Thoracic aorta (tissue), 2 donors: ENCODE measurements at regions not wholly inside any gene's neighbourhood (a gene's known extent, or its start where the extent isn't known, plus 50 kb on each side); places are given as distances from the start of the nearest gene placed in this dataset.

Experiments used
- ATAC-seq: fragments of 150-250 bp; one replicate; pipeline ENCODE4 v1.8.0; 2017; ENCODE audit warnings: low read depth; ENCODE audit not compliant: insufficient number of reproducible peaks, low FRiP score
- DNase-seq: peaks from one replicate; pipeline ENCODE4 v3.0.0-alpha.2; 2020; ENCODE audit warnings: low spot score
- H3K27ac ChIP-seq, 2 donors: fragments of 200-600 bp; sonication (generic); 1 replicate in 1 of 2; 2 replicates in 1 of 2; pipeline ENCODE4 v1.5.1; 2016; ENCODE audit warnings: mild to moderate bottlenecking in 2 of 2, moderate library complexity in 2 of 2
- H3K27me3 ChIP-seq: fragments of 200-600 bp; sonication (generic); replicated peaks from 2 replicates; pipeline ENCODE4 v1.6.0; 2016; ENCODE audit warnings: mild to moderate bottlenecking; ENCODE audit not compliant: insufficient read depth
- H3K36me3 ChIP-seq: fragments of 200-600 bp; sonication (generic); one replicate; pipeline ENCODE4 v1.5.1; 2016
- H3K4me1 ChIP-seq, 2 donors: fragments of 200-600 bp; sonication (generic); 1 replicate in 1 of 2; 2 replicates in 1 of 2; pipeline versions ENCODE4 v1.5.1 to v1.6.0; 2016; ENCODE audit warnings: low read depth in 2 of 2, mild to moderate bottlenecking in 1 of 2; ENCODE audit not compliant: control insufficient read depth in 1 of 2
- H3K4me3 ChIP-seq: fragments of 200-600 bp; sonication (generic); 2 replicates; pipeline ENCODE4 v1.5.1; 2016; ENCODE audit warnings: mild to moderate bottlenecking
- H3K9me3 ChIP-seq: fragments of 200-600 bp; sonication (generic); 2 replicates; pipeline ENCODE4 v1.5.1; 2016
- TF ChIP-seq, protein P1 (sequence below): fragments of 200-600 bp; sonication (generic); IDR thresholded peaks from one replicate; pipeline ENCODE4 v1.5.1; 2019; ENCODE audit warnings: antibody characterized with exemption

DNA sequence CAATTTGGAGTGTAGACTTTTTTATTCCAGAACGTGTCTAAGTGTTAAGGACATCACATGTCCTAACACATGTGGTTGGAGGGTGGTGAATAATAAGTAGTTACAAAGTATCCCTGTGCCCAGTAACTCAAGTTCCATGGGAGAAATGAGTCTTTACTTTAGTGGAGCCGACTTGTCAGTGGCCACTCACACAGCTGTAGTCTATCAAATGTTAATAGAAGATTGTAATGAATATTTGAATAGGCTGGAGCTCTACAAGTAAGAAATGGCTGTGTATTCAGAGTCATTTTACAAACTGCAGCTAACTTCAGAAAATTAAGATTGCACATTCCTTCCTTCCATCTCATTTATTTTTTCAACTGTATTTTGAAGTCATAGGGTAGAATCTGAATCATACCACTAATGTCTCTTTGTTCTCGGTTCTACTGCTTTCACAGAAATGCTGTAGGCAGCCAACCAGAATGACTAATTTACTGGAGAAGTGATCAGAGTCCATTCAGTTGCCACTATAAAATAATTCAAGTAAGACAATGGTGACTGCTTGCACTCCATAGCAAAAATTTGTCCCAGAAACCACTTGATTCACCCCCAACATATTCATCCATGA is 394.8 kb downstream of the NR2F1-AS1 start:
- no peak for ATAC-seq
- H3K9me3 ChIP-seq = no peaks in the 10 kb centered on the region

DNA sequence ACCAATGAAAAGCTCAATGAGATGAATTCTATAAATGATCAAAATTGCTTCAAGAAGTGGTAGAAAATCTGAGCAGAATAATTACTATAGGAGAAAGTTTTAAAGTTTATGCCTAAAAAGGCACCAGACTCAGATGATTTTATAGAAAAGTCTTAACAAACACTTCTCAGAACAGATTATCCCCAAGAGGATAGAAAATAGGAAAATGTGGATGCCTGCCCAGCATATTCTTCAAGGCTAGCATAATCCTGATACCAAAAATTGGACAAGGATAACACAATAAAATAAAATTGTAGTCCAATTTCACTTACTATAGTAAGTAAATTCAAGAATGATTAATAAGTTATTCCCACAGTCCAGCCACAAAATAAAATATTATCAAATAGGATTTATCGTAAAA is 397.0 kb downstream of the NR2F1-AS1 start:
- no peak for ATAC-seq
- H3K27ac ChIP-seq = no peak overlapping the region
- TF ChIP-seq, protein P1, sequence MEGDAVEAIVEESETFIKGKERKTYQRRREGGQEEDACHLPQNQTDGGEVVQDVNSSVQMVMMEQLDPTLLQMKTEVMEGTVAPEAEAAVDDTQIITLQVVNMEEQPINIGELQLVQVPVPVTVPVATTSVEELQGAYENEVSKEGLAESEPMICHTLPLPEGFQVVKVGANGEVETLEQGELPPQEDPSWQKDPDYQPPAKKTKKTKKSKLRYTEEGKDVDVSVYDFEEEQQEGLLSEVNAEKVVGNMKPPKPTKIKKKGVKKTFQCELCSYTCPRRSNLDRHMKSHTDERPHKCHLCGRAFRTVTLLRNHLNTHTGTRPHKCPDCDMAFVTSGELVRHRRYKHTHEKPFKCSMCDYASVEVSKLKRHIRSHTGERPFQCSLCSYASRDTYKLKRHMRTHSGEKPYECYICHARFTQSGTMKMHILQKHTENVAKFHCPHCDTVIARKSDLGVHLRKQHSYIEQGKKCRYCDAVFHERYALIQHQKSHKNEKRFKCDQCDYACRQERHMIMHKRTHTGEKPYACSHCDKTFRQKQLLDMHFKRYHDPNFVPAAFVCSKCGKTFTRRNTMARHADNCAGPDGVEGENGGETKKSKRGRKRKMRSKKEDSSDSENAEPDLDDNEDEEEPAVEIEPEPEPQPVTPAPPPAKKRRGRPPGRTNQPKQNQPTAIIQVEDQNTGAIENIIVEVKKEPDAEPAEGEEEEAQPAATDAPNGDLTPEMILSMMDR = no peak
- DNase-seq = no peak
- no peaks in the 10 kb centered on the region for H3K36me3 ChIP-seq
- H3K4me1 ChIP-seq = no peaks in the 10 kb centered on the region
- no peaks in the 10 kb centered on the region for H3K9me3 ChIP-seq
- no peak overlapping the region for H3K4me3 ChIP-seq
- no peaks in the 10 kb centered on the region for H3K27me3 ChIP-seq

More for the DNA sequence above, 394.8 kb downstream of the NR2F1-AS1 start:
- Histone ChIP-seq H3K36me3 (no peaks in the 10 kb centered on the region), H3K27ac (no peak overlapping the region), H3K4me1 (no peaks in the 10 kb centered on the region), H3K27me3 (no peaks in the 10 kb centered on the region), H3K4me3 (no peak overlapping the region)
- DNase-seq = no peak
- TF ChIP-seq, protein P1 = no peak

- TF ChIP-seq, protein P1 = no peak
- no peak for ATAC-seq
- H3K4me3 ChIP-seq = no peak overlapping the region
- no peaks in the 10 kb centered on the region for H3K4me1 ChIP-seq
- no peaks in the 10 kb centered on the region for H3K27me3 ChIP-seq
- no peaks in the 10 kb centered on the region for H3K9me3 ChIP-seq
- H3K36me3 ChIP-seq = no peaks in the 10 kb centered on the region
- no peak overlapping the region for H3K27ac ChIP-seq
- no peak for DNase-seq
These were observed 401.6 kb downstream of the NR2F1-AS1 start for GRCh38 chr5:93179466-93179865.

GRCh38 chr5:93174930-93175329 is 406.1 kb downstream of the NR2F1-AS1 start:
- ATAC-seq (no peak), DNase-seq (no peak)
- no peaks in the 10 kb centered on the region for H3K36me3 ChIP-seq
- no peaks in the 10 kb centered on the region for H3K9me3 ChIP-seq
- H3K4me3 ChIP-seq = no peak overlapping the region
- no peak overlapping the region for H3K27ac ChIP-seq
- TF ChIP-seq, protein P1 = no peak
- no peaks in the 10 kb centered on the region for H3K4me1 ChIP-seq
- no peaks in the 10 kb centered on the region for H3K27me3 ChIP-seq

DNA sequence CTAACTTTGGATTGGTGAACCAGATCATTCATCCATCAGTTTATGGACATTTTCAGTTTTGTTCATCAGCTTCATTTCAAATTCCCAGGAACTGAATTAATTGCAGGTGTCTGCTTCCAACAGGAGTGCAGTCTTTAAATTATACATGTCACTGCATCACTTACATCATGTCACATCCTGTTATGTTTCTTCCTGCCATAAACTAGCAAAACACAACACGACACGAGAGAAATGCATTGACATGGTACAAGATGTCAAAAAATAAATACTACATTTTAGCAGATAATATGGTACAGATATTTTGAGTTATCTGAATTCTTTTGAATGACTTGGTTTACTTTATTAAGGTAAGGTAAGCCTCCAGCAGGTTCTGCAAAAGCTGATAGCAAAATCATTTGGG is 415.5 kb downstream of the NR2F1-AS1 start:
- Histone ChIP-seq H3K27ac (no peak overlapping the region), H3K4me3 (no peak overlapping the region), H3K27me3 (no peaks in the 10 kb centered on the region), H3K4me1 (peaks cover 16% of the 10 kb centered on the region in 2 donors), H3K9me3 (no peaks in the 10 kb centered on the region), H3K36me3 (no peaks in the 10 kb centered on the region)
- TF ChIP-seq, protein P1 = no peak
- DNase-seq (no peak), ATAC-seq (no peak)
